HG03175 (cell line): ENCODE measurements at regions not wholly inside any gene's neighbourhood (a gene's known extent, or its start where the extent isn't known, plus 50 kb on each side); places are given as distances from the start of the nearest gene placed in this dataset.

Experiments used
- ATAC-seq: cut with Tn5 transposase; IDR thresholded peaks from one replicate; pipeline ENCODE4 v1.9.1; 2021; ENCODE audit warnings: mild to moderate bottlenecking, moderate library complexity; ENCODE audit not compliant: unreplicated experiment

- ATAC-seq = no peak
Measured at GRCh38 chr12:116654226-116654743, 83.6 kb downstream of the SPRING1 start.

- ATAC-seq = no peak
Measured at GRCh38 chr12:116651089-116651488, 86.8 kb downstream of the SPRING1 start.

- no peak for ATAC-seq
Measured at GRCh38 chr12:116650585-116651087, 87.2 kb downstream of the SPRING1 start.

- no peak for ATAC-seq
Measured at GRCh38 chr12:116650062-116650461, 87.8 kb downstream of the SPRING1 start.

- ATAC-seq = no peak
Measured at GRCh38 chr12:116647813-116648212, 88.6 kb downstream of the MAP1LC3B2 start.

- no peak for ATAC-seq
Measured at GRCh38 chr12:116646901-116647300, 87.7 kb downstream of the MAP1LC3B2 start.

GRCh38 chr12:116644806-116645205, 85.6 kb downstream of the MAP1LC3B2 start:
- ATAC-seq = no peak

- ATAC-seq = no peak
Measured at GRCh38 chr12:116642683-116643082, 83.5 kb downstream of the MAP1LC3B2 start.

- no peak for ATAC-seq
Measured at GRCh38 chr12:116642106-116642505, 82.9 kb downstream of the MAP1LC3B2 start.

GRCh38 chr12:116640281-116640680, 81.1 kb downstream of the MAP1LC3B2 start:
- no peak for ATAC-seq

- no peak for ATAC-seq
Measured at GRCh38 chr12:116639765-116640164, 80.6 kb downstream of the MAP1LC3B2 start.

GRCh38 chr12:116638376-116638775, 79.2 kb downstream of the MAP1LC3B2 start:
- ATAC-seq = no peak

GRCh38 chr12:116637589-116638150, 78.5 kb downstream of the MAP1LC3B2 start:
- ATAC-seq = no peak

- no peak for ATAC-seq
Measured at GRCh38 chr12:116636608-116637519, 77.7 kb downstream of the MAP1LC3B2 start.

- no peak for ATAC-seq
Measured at GRCh38 chr12:116635487-116635886, 76.3 kb downstream of the MAP1LC3B2 start.

GRCh38 chr12:116633476-116633875, 74.3 kb downstream of the MAP1LC3B2 start:
- ATAC-seq = no peak

GRCh38 chr12:116631619-116632018, 72.4 kb downstream of the MAP1LC3B2 start:
- ATAC-seq = no peak

- ATAC-seq = no peak
Measured at GRCh38 chr12:116630762-116631161, 71.6 kb downstream of the MAP1LC3B2 start.

GRCh38 chr12:116629480-116629879, 70.3 kb downstream of the MAP1LC3B2 start:
- no peak for ATAC-seq

- ATAC-seq = no peak
Measured at GRCh38 chr12:116628989-116629388, 69.8 kb downstream of the MAP1LC3B2 start.

- no peak for ATAC-seq
Measured at GRCh38 chr12:116628450-116628793, 69.2 kb downstream of the MAP1LC3B2 start.
